ENCODE measurements at regions not wholly inside any gene's neighbourhood (a gene's known extent, or its start where the extent isn't known, plus 50 kb on each side); places are given as distances from the start of the nearest gene placed in this dataset.
A peak's percentile ranks its signal among the peaks of the same experiment; 100 is the strongest.

GRCh38 chr6:134676307-134677281 lies 273.3 kb downstream of the ALDH8A1 start:
- H3K4me1 ChIP-seq, result peaks cover 0 to 13% (median 6%) of the 10 kb centered on the region in 12 donors
- peak in 1 of 4 donors; percentile 50 for ATAC-seq
- no peaks in the 10 kb centered on the region for H3K36me3 ChIP-seq
- intact Hi-C loops (cut with DNase I), result loop anchor here in 1 of 10 donors (5.0 kb wide), 1 partner anchor 56 kb away; no protein-coding TSS in a partner anchor
- TF ChIP-seq CTCF (IDR thresholded peaks at IDR 0.05) (no peak), POLR2A (IDR thresholded peaks at IDR 0.05) (no peak)
- H3K27ac ChIP-seq, result no peak overlapping the region
- H3K9me3 ChIP-seq, result no peaks in the 10 kb centered on the region
- no peak overlapping the region for H3K4me3 ChIP-seq
- H3K27me3 ChIP-seq, result no peaks in the 10 kb centered on the region
- no peak for DNase-seq
- WGBS, 4 donors, result 81 to 91% (median 87%) methylated on average over 6 of the region's 6 CpGs

GRCh38 chr6:134675110-134676054 lies 274.5 kb downstream of the ALDH8A1 start:
- TF ChIP-seq CTCF (IDR thresholded peaks at IDR 0.05) (no peak), POLR2A (IDR thresholded peaks at IDR 0.05) (no peak)
- no peaks in the 10 kb centered on the region for H3K36me3 ChIP-seq
- 92 to 93% (median 92%) methylated on average over 11 of the region's 11 CpGs for WGBS, 4 donors
- H3K9me3 ChIP-seq, result no peaks in the 10 kb centered on the region
- H3K4me1 ChIP-seq, result peaks cover 0 to 13% (median 6%) of the 10 kb centered on the region in 12 donors
- no peak for DNase-seq
- intact Hi-C loops (cut with DNase I), result loop anchor here in 1 of 10 donors (5.0 kb wide), 1 partner anchor 57 kb away; no protein-coding TSS in a partner anchor
- H3K27ac ChIP-seq, result no peak overlapping the region
- no peak for ATAC-seq
- H3K27me3 ChIP-seq, result no peaks in the 10 kb centered on the region
- no peak overlapping the region for H3K4me3 ChIP-seq

DNA sequence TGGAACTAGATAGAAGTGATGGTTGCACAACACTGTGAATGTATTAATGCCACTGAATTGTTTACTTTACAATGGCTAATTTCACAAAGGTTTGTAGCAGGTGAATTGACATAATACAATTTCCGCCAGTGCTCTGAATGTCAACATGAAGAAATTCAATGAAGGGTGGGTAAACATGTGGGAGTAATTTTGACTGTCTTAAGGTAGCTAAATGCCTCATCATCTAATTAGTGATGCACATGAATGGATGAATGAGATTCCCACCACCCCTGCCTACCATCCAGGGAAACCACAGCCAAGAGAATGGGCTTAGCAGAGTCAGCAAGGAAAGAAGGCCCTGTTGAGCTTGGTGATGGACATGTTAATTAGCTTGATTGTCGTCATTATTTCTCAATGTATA lies 275.3 kb downstream of the ALDH8A1 start:
- Histone ChIP-seq H3K4me1 (peaks cover 0 to 11% (median 6%) of the 10 kb centered on the region in 12 donors), H3K4me3 (no peak overlapping the region), H3K36me3 (no peaks in the 10 kb centered on the region), H3K9me3 (no peaks in the 10 kb centered on the region), H3K27ac (no peak overlapping the region), H3K27me3 (no peaks in the 10 kb centered on the region)
- no peak for DNase-seq
- 94 to 100% (median 96%) methylated on average over 2 of the region's 2 CpGs for WGBS, 4 donors
- no peak for ATAC-seq
- intact Hi-C loops (cut with DNase I), result no loop called here
- TF ChIP-seq CTCF (IDR thresholded peaks at IDR 0.05) (no peak), POLR2A (IDR thresholded peaks at IDR 0.05) (no peak)

GRCh38 chr6:134669485-134669884 lies 280.4 kb downstream of the ALDH8A1 start:
- no peaks in the 10 kb centered on the region for H3K27me3 ChIP-seq
- TF ChIP-seq CTCF (IDR thresholded peaks at IDR 0.05), result no peak
- TF ChIP-seq POLR2A (IDR thresholded peaks at IDR 0.05), result no peak
- H3K9me3 ChIP-seq, result no peaks in the 10 kb centered on the region
- DNase-seq (no peak), ATAC-seq (no peak)
- intact Hi-C loops (cut with DNase I), result no loop called here
- H3K4me3 ChIP-seq, result no peak overlapping the region
- H3K36me3 ChIP-seq, result no peaks in the 10 kb centered on the region
- no peak overlapping the region for H3K27ac ChIP-seq
- H3K4me1 ChIP-seq, result no peaks in the 10 kb centered on the region

Measured in heart left ventricle (tissue), 16 donors.